ENCODE measurements at regions not wholly inside any gene's neighbourhood (a gene's known extent, or its start where the extent isn't known, plus 50 kb on each side); places are given as distances from the start of the nearest gene placed in this dataset.
A peak's percentile ranks its signal among the peaks of the same experiment; 100 is the strongest.

DNA sequence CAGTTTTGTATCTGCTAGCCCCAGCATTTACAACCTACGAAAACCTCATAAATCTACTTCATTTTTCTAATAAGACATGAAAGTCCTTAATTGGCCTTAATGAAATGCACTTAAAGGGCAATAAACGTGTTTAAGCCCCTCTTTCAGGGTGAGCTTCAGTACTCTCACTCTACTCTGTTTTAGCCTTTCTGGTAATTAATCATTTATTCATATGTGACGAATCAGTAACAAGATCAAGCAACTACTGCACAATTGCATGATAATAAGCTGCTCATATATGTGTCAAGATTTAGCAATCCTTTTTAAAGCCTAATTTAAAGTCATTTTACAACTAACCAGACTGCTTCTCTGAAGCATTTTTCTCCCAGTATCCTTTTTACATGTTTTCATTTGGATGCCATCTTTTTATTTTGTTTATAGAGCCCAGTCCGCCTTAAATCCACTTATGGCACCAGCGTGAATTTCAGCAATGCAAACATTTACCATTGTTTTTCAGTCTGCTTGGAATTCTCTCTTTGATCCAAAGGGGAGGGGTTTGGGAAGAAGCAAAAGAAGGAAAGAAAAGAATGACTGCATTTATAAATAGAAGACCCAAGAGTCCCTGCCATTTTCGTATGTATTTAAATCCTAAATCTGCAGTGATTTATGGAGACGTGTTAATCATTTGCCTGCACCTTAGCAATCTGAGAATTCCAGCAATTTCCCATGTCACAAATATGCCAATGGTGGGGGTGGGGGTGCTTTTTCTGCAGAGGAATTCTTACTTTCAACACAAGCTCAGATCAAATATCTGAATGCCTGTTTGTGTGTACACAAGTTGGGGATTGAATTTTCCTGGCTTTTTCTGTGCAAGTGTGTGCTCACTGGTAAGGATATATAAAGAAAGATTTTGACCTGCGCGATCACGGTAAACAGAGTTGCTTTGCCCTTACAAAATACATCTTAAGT, 230.8 kb upstream of the TBC1D5 start:
- no peak for DNase-seq

DNA sequence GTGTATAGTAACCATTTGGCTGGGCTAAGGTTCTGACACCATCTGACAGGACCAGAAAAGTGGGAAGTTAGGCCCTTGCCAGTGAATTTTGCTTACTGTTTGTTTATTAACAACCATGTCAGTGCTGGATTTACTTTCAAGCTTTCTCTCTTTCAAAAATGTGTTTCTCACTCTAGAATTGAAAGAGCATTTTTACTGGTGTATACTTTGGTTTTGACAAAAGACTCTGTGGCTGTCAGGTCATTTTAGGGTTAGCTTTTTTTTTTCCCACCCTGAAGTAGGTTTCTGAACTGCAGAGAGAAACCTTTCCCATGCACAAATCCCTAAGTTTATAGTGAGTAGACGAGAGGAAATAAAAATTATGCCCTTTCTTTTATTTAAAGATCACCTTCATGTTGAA, 230.0 kb upstream of the TBC1D5 start:
- DNase-seq, result no peak

DNA sequence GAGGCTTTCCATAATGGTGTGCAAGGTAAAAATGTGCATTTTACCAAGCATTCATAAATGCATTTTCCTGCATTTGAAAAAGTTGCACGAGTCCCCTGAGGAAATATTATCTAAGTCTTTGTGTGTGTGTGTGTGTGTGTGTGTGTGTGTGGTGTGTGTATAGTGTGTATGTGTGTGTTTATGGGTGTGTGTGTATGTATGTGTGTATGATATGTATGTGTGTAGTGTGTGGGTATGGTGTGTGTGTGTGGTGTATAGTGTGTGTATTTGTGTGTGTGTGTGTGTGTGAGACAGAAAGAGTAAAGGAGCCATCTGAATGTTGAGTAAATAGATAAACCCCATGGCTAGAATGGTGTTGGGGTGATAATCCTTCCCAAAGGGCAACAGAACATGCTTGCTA, 229.6 kb upstream of the TBC1D5 start:
- DNase-seq, result no peak

DNA sequence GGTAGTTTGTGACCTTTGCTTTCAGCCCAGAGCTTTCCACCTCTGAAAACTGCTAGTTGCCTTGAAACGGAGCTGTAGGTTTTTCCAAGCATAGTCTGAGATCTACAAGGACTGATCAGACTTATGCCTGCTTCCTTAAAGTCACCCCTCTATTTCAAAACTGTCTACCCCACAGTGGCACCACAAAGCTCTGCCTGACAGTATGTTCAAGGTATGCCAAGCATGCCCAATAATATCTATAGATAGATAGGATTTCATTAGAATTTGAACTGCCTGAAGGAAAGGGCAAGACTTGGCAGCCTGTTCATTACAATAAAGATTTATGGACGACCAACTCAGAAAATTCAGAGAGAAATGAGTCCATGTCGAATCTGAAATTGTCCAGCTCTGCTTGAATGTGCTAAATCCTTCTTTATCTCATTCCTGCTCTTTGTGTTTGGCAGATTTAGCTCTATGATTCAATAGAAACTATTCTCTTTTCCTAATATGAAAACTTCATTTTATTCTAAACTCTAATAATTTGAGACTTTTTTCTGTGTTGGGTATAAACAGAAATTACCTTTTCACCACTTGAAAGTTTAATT, 227.6 kb upstream of the TBC1D5 start:
- DNase-seq, result no peak

DNA sequence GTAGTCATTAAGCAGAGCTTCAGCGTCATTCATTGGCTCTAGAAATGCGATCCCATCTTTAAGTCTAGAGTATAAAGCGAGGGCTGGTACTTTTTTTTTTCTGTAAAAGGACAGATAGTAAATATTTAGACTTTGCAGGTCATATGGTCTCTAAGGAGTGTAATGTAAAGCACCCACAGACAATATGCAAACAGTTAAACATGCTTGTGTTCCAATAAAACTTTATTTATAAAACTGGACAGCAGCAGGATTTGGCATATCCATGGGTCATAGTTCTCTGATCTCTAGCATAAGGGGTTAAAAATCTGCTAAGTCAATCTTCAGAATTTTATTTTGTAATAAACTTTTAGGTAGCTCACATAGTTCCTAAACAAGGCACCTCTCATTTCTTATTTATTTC, 226.8 kb upstream of the TBC1D5 start:
- no peak for DNase-seq

DNA sequence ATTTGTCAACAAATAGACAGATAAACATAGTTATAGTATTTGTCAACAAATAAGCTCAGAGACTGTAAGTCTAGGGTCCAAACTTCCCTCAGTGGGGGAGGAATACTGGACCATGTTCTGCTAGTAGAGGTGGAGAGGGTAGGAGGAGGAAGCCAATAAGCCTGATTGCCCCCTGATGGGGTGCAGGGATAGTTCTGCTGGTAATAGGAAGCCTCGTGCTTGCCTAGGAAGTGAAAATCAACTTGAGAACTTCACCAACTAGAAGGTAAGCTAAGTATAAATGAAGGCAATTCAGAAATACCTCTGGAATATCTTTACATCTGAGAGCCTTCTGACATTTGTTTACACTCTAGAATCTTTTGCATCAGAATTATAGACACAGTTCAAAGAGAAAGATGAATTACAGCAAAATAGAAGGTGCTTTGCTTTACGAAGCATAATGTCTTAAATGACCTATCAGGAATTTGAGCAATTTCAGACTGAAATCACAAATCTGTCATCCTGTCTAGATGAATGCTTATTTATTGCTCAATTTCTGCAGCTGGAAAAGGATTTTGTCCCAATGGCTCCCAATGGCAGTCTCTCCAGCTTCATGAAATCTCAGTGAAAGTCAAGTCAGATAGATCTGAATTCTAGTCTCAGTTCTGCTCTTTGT, 225.6 kb upstream of the TBC1D5 start:
- DNase-seq, result no peak

DNA sequence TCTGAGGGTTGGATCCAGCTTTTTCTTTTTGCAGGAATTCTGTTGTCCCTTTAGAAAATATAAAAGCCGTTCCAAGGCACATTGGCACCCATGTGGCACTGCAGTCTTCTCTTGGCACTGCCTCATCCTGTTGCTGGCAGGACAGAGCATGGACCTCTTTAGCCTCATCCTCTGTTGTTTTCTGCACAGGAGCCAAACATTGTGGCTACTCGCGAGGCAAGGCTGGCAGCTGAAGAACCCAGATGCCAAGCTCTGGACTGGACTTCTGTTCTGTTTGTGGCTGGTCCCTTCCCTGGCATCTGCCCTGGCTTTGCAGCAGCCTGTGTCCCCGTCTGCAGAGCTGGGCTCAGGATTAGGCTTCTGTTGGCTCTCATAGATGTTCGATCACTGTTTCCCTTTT, 224.7 kb upstream of the TBC1D5 start:
- no peak for DNase-seq

DNA sequence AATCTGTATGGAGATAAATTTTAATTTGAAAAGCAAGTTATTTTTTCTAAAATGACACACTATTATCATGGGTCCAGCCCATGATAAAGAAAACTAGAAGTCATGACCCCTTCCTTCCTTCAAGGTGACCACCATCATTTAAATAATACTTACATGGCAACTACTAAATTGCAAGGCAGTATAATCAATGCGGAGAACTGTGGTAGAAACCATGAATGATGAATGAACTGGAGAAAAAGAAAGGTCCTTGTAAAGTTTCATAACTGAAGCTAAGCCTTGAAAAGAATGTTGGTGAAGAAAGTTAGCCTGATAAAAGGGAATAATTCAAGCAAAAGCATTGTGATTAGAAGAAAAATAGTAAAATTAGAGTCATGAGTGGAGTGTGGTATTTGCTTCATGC, 222.9 kb upstream of the TBC1D5 start:
- no peak for DNase-seq

DNA sequence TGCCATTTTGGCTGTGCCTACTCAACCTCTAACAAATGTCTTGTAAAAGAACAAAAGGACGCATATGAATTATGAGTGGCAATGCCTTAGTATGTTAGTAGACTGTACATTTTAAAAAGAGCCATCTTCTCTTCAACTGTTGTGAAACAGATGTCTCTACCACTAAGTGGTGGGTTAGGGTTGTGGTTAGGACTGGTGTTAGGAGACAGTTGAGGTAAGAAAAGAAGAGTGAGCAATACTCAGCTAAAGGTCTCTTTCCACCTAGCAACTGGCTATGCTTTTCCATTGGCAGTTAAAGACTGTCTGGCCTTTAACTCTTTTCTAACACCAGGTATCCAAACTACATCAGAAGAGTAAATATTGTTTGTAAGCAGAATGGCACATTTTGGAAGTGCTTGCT, 221.7 kb upstream of the TBC1D5 start:
- DNase-seq, result peak; percentile 96

DNA sequence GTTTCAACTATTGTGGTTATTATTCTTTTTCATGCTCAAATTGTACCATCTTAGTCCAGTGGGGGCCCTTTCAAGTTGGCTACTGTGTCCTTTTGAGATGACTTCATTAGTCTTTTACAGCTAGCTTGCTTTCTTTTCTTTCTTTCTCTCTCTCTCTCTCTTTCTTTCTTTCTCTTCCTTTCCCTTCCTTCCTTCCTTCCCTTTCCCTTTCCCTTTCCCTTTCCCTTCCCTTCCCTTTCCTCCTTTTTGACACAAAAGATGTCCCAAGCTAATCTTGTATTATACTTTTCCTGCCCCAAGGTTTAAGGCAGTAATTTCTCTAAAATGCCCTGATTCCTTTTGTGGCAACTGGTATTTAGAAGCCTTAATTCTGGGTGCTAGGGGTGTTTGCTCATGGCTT, 213.0 kb upstream of the TBC1D5 start:
- DNase-seq, result no peak

DNA sequence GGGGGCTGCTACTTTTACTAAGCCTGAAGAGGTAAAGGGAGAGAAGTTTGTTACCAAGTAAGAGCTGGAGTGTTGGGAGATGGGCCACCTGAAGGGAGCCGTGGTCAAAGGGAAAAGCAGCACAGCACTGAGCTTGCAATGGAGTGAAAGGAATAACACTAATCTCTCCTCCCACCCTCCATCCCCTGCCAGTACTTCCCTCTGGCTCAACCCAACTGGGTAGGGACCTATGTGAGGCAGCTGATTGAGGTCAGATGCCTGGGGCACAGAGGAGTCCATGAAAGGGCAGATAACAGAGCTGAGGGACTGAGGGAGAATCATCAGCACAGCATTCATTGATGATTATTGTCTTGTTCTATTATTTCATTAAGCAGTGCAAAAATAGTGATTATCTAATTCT, 212.4 kb upstream of the TBC1D5 start:
- no peak for DNase-seq

DNA sequence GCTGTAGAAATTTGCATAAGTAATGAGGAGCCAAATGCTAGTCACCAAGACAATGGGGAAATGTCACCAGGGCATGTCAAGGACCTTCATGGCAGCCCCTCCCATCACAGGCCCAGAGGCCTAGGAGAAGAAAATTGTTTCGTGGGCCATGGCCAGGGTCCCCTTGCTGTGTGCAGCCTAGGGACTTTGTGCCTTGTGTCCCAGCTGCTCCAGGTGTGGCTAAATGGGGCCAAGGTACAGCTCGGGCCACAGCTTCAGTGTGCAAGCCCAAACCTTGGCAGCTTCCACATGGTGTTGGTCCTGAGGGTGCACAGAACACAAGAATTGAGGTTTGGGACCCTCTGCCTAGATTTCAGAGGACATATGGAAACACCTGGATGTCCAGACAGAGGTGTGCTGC, 208.8 kb upstream of the TBC1D5 start:
- no peak for DNase-seq

DNA sequence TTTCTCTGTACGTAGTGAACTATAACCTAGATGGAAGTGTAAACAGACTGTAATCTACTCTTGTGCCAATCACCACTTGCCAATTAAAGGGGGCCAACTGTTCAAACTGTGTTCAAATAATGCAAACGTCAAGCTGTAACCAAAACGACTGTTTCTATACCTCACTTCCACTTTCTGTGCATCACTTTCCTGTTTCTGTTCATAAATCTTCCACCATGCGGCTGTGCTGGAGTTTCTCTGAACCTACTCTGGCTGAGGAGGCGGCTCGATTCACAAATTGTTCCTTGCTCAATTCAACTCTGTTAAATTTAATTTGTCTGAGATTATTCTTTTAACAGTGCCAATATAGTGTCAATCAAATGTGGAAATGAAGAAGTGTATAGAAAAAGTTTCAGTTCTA, 206.7 kb upstream of the TBC1D5 start:
- no peak for DNase-seq

DNA sequence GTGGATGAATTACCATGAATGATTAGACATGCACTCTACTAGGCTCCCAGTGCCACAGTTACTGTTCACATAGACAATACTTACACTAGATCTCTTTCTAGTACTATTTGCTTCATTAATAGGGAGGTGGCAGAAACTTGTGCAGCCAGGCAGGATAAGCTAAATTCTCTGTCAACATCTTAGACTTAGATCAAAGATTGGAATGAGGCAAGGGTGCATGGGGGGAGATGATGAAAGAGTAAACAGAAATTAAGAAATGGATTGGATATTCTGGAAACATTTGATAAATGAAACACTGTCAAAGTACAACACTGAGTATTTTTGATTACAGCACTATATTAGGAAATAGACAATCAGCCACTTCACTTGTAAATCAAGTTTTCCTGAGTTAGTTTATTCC, 205.4 kb upstream of the TBC1D5 start:
- DNase-seq, result no peak

DNA sequence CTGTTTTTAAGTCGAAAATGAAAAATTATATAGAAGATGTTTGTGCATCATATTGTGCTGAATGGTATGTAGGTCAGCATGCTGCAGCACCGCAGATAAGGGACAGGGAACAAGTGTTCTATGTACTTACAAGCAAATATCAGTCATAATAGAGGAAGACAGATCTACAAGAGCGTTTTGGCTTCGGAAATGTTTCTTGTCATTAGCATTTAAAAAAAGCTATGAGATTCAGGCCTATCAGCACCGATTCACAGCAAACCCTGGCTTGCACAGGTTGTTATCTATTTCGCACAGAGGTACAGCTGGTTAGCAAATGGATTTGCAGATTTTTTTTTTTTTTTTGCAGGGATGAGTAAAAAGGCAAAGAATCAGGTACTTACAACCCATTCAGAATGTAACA, 204.2 kb upstream of the TBC1D5 start:
- no peak for DNase-seq

DNA sequence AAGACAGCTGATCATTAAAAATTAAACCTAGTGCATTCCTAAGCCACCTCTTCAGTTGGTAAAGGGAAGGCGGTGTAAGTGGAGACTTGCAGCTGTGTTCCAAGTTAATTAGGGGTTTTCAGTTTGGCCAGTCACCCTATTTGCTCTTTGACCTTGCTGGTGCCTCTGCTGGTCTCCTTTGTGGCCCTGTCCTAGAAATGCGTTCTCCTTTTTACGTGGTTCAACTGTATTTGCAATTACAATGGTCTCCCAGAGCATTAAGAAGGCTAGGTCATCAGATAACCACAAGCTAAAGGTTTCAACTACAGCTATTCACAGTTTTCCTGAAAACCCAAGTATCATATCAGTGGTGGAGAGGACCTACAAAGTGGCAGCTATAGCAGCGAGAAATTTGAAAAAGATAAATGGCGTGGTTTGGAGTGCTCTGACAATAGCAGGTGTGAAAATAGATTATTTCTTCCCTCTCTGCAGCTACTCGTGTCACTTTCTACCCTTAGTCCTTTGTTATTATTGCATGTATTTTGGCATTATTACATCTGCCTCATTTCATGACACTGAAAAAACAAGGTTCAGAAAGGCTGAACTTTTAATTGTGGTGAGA, 203.5 kb upstream of the TBC1D5 start:
- DNase-seq, result no peak

DNA sequence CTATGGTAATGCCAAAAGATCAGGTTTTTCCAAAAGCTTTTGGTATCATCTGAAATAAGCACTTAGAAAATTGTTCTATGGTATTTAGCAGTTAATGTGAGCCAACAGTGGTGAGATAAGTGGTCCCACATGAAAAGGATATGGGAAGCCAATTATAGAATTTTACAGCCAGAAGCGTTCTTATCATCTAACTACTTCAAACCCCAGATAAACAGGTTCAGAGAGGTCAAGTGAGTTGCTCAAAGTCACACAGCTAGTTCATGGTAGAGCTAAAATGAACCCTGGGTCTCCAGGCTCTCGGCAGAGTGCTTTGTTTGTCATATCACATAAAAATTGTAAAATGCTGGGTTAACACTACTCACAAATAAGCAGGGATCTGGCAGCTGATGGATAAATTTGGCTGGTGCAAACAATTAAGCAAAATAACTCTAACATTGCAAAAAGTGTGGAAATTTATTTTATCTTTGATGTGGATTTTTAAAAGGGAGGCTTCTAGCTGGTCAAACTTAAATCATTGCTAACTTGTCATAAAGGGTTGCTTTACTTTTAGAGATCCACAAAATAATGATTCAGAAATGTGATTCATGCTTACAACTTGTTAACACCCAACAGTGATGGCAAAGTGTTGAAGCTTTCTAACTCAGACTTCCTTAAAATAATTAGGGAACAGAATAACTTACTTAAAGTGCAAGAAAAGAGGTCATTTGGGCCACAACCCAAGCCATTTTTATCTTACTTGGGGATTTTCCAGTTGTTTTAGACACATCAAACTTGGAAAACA, 202.8 kb upstream of the TBC1D5 start:
- no peak for DNase-seq

DNA sequence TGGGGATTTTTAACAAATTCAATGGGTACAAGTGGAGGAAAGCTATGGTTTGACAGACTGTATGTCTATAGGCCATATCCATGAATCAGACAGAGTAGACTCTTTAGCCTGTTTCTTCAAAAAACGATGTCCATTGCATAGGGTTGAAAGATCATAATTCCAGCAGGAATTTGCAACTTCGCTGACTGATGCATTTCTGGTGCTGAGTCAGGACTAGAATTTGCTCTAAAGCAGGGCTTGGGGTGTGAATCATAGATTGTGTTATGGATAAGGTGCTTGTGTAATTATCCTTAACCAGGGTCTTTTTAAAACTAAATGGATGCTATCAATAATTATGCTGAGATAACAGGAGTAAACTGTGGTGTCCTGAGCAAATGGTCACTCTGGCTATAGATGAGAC, 200.4 kb upstream of the TBC1D5 start:
- DNase-seq, result no peak

DNA sequence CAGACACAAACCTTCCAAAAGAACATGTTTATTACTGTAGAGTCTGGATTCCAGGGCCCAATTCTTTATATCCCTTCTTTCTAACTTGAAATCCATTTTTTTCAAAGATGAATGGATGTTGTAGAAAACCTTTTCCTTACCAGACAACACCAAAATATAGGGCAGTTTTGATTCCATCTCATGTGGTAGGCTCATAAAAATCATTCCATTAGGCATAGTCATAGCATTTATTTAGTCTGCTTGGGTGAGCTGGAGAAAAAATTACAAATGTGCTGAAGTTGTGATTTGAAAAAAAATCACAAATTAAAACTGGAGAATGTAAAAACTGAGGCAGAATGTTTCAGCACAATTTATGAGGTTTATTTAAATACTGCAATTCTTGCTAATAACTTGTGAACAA, 199.3 kb upstream of the TBC1D5 start:
- DNase-seq, result no peak

DNA sequence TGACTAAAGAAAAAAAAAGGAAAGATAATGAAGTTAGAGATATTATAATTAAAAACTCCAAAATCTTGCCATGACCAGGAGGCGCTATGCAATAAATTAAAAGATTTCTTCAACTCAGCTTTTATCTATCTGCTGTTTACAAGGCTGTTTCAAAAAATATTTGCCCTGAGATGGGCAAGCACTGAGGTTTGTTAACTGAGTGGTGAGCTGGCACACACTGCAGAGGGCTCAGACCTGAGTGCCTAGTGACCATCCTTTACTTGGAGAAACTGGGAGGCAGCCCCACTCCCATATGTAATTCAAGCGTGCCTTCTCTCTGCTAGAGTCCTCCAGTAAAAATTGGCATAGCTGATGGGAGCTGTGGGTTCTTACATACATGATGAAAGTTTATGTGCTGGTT, 198.7 kb upstream of the TBC1D5 start:
- DNase-seq, result no peak

DNA sequence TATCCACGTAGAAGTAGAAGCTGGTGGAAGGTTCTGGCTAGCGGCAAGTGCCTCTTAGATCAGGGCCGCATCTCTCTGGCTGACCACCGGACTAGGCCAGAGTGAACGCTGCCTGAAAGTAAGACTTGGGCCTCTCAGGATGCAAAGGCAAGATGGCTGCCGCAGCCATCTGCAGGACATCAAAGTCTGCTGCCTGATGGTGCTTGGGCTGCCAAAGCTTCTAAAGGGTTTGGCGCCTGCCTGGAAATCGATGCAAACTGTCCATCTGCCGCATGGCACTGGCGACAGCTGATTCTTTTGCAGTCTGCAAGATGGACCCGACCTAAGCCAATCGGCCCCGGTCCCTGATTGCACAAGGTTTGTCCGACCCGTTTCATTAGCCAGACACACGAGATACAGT, 196.7 kb upstream of the TBC1D5 start:
- DNase-seq, result no peak

DNA sequence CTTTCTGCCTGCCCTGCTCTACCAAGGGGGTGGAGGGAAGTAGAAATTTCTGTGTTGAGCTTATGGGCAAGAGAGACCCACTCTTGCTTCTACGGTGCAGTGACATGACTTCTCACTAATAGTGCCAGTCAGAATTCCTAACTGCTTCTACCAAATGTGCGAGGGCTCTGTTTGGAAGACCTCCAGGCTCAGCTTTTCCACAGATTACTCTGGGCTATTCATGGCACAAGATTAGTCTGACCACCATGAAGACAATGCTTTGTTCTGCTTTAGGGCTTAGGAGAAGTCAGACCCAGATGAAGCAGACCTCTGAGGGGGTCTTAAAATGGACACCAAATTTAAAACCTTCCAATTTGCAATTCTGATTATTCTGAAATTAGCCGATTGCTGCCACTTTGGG, 195.9 kb upstream of the TBC1D5 start:
- DNase-seq, result no peak

Measured in SIG-M5 (cell line).